GM19438 (cell line): ENCODE measurements at regions not wholly inside any gene's neighbourhood (a gene's known extent, or its start where the extent isn't known, plus 50 kb on each side); places are given as distances from the start of the nearest gene placed in this dataset.

ENCODE experiments used
- ATAC-seq: cut with Tn5 transposase; IDR thresholded peaks from one replicate; pipeline ENCODE4 v1.9.1; 2021; ENCODE audit warnings: low read depth; ENCODE audit not compliant: unreplicated experiment

DNA sequence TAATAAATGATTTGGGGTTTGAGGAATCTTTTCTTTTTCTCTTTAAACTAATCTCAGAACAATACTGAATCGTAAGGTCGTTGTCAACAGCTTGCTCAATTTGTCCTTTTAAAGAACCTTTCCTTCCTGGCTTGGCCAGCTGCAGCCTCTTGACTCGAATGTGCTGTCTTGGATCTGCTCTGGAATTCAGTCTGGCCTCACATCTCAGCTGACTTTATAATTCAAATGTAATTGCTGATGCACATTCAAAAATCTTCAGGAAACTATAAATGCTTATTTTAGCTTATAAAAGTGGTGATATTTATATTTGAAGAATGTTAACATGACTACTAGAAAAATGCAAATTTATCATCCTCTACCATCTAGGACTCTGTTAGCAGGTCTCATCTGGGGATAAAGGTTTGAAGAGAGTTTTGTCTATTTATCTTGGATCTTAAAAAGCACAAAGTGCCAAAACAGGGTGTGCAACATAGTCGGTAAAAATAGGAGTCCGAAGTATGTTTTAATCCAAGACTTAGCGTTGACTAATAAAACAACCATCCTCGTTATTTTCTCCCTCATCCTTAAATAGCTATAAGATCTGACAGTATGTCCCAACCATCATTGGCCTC, 1035.2 kb downstream of the MCTP2 start:
- ATAC-seq: no peak

GRCh38 chr15:95267481-95267880, 1036.1 kb downstream of the MCTP2 start:
- no peak for ATAC-seq

GRCh38 chr15:95269242-95270183, 1038.2 kb downstream of the MCTP2 start:
- no peak for ATAC-seq

DNA sequence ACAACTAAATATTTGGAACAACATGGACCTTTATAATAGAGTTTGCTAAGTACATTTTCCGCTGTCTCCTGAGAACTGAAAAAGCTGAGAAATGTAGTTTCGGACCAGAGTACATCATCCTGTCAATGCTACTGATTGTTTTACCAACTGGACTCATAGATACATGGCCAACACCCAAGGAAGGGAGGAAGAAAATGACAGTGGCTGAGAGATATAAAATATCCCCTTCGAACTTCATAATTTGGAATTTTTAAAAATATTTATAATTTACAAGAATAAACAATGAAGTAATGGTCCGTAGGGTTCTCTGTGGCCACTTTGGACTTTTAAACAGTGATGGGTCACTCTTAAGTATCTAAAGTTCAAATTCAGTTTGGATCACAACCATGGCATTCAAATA, 1042.7 kb downstream of the MCTP2 start:
- no peak for ATAC-seq

- no peak for ATAC-seq
Observed at GRCh38 chr15:95277266-95277665, 1045.9 kb downstream of the MCTP2 start.

DNA sequence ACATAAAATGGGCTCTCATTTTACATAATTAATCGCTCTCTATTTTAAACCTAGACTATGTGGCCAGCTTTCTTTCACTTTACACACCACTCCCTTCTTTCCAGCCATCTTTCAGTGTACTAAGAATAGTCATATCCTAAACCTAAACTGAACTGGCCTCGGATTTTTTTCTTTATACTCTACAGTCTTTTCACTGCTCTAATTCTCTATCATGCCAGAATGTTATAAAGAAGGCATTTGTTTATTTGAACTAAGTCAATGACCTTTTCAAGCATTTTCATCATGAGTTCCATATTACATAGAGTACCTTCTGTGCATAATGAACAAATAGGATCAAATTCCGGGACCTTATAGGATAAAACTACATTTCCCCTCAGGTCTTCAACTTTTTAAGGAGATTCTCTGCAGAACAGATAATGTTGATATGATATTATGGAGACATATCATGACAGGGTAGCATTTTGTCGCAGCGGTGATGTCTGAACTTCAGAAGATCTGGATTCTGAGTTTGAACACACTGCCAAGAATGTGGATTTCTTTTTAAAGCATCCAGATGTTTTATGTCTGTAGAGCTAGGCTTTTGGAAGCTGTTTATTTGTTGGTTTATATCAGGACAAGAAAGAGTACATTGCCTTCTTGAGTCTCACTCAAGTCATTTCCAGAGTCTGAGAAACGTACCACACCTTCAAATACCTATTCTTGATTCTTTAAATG, 1047.3 kb downstream of the MCTP2 start:
- no peak for ATAC-seq

DNA sequence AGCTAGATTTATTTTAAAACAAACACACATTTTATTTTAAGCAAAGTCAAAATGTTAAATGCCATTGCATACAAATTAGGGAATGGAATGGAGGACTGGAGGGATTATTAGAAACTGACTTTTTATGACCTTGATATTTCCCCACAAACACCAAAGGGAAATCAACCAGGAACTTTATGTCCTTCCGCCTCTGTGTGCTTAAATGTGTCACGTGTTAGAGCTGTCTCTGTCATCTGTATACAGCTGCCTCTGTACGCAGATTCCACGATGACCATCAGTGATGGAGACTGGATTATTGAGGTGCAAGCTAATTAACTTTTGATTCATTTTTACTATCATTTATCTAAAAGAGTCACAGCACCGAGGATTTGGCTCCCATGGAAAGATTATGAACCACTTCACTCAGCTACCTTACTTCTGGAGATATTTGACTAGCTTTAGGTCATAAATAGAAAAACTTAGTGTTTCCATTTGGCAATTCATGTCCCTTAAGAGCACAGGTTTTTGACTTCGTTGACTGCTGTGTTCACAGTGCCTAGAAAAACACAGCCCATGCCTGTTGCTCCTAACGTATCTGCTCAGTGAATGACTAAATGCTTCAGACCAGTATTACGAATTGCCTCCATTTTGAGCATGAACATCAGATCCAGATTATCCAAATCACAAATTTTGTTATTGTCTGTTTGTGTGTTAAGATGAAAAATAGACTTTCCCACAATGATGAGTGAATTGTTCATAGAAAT, 1048.1 kb downstream of the MCTP2 start:
- ATAC-seq: no peak

GRCh38 chr15:95280711-95281110, 1049.3 kb downstream of the MCTP2 start:
- ATAC-seq: no peak

- ATAC-seq: no peak
Observed at GRCh38 chr15:95281470-95281869, 1049.0 kb upstream of the NR2F2 start.

DNA sequence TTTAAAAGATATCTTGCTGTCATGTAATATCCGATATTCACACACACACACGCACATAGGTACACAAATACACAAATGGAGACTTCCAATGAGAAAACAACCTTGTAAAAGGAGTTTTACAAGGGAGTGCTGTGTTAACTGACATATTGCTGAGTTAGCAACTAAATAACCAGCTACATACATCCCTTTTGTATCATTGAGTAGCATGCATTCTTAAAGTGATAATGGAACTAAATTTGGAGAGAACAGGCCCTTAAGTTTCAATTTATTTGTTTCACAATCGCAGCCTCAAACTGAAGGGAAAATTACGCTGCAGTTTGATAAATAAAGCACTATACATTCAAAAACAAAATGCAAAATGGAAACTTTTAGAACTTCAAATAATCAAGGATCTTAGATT, 1046.0 kb upstream of the NR2F2 start:
- no peak for ATAC-seq

GRCh38 chr15:95284933-95285421, 1045.5 kb upstream of the NR2F2 start:
- ATAC-seq: no peak

DNA sequence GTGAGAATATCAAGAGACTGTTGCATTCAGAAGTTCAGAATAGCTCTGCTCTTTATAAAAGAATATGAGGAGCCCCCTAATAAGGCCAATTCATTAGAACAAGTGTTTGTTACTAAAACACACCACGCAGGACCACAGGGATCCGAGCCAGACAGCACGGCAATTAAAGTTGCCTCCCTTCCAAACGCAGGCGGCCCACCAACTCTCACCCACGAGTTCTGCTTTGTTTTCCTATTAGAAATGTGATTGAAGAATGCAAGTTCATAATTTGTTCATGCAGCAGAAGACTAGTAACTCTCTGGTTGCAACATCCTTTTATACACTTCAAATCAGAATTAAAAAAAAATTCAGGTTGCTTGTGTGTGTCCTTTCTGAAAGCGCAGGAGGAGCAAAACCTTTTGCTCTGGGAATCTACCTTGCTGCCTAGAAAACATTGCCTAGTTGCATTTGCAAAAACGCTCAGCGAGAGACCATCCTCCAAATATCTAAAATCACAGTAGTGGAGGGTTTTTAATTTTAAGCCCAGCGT, 1044.1 kb upstream of the NR2F2 start:
- no peak for ATAC-seq

- no peak for ATAC-seq
Observed at GRCh38 chr15:95287720-95288103, 1042.8 kb upstream of the NR2F2 start.

DNA sequence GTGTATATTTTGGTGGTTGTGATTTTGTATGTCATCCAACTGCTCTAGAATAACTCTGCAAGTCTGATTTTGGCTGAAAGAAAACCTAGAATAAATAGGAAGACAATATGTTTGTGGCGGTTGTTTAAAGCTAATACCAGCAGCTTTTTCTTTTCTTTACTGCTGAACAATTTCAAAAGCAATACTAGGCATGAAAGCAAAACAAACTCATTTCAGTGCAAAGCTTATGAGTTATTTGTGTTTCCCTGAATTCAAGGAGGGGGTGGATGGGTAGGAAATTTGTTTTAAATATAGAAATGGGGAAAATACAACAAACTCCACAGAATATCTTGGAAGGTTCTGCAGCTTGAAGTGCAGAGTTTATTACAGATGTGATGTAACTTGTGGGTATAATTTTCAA, 1041.9 kb upstream of the NR2F2 start:
- ATAC-seq: no peak

DNA sequence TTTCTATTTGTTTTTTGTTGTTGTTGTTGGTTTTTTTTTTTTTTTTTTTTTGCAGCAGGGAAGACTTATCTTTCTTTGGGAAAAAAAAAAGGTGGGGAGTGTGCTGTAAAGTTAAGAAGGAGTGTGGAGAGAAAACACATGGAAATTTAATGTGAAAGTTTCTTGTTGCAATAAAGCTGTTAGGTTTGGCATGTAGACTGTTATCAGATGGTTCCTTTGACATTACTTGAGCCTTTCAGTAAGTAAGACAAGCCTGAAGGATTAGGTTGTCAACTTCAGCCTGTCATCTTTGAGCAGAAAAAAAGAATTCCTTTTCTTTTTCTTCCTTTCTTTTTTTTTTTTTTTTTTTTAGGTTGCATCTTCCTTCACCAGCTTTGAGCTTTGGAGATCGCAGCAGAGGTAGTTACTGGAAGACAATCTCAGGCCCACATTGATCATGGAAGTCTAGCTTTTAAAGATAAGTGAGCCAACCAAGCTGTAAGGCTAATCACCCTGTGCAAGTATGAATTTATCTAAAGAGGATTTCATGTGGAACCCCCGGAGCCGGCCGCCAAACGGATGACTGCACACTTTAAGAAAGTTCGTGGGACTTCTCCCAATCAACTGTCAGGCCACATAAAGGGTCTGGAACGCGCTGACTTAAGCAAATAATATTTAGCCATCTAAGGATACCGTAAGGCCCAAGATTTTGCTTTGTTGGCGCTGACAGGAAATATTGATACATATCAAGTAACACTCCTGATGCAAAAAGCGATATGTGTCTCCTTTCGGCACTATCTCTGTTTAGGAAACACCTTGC, 1040.1 kb upstream of the NR2F2 start:
- ATAC-seq: no peak

DNA sequence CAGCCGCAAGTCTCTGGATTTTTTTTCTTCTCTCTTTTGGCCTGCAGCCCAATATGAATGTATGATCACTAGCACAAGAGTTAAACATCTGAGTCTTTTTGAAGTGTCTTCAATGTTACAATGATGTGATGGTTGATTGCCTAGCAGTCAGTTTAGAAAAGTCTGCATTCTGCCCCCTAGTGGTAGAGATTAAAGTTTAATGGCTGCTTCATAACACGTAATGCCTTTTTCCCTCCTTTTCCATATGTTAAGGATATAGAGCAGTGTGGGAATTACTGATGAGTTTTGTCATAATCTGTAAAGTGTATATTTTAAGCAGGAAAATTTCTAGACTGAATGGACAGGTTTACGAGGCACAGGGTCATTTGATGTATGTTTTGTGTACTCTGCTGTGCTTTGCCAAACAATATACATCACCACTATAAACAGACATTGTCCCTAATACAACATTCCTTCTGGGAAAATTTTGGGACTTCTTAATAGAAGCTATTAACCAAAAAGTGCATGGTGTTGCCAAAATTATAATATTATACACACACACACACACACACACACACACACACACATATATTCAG, 1038.5 kb upstream of the NR2F2 start:
- ATAC-seq: peak; percentile 71

GRCh38 chr15:95292785-95293450, 1037.6 kb upstream of the NR2F2 start:
- no peak for ATAC-seq

DNA sequence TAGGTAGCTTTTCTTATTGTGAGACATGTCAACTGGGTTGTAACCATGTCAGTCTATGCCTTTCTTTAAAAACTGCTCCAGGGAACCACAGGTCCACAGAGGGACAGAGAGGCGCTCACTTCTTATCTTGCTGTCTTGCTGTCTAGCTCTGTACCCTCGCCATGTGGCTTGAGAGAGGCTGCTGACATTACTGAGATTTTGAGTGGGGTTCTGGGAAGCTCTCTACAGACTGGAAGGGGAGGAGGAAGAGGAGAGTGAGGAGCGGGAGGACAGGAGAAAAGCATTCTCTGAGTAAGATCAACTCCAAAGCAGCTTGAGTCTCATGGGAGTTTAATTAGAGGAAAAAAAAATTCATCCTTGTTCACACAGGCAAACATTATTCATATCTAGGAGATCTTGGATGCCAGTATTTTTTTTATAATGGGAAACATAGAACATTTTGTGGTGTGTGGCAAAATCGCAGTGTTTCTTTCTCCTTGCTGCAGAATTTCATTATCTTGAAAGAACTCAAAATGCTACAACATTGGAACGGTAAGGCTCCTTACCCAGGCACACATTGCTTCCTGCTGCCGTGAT, 1037.0 kb upstream of the NR2F2 start:
- ATAC-seq: no peak
